ENCODE measurements at regions not wholly inside any gene's neighbourhood (a gene's known extent, or its start where the extent isn't known, plus 50 kb on each side); places are given as distances from the start of the nearest gene placed in this dataset.

DNA sequence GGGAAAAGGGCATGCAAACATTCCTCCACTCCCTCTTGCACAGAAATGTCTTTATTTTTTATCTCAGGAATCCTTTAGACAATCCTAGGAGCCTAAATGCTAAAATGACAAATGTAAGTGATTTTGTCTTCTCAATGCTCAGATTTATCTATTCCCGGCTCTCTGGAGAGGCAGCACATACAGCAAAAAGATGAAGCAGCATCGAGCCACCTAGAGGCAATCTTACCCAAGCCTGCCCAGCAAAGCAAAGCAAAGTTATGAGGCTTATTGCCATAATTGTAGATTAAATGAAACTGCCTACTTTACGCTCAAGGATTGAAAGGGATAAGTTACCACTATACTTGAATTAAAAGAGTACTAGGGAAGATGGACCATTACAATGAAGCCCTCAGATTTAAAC is 750.4 kb upstream of the NR2F2 start (continued):
- TF ChIP-seq RCOR1 (IDR thresholded peaks at IDR 0.05; ENCODE audit: low read length) (no peak), EP300 (IDR thresholded peaks at IDR 0.05; ENCODE audit: borderline replicate concordance in 1 of 2, low read depth in 1 of 2, low read length in 1 of 2) (no peak), MEF2A (IDR thresholded peaks at IDR 0.05; ENCODE audit: borderline replicate concordance, low read depth) (no peak)

DNA sequence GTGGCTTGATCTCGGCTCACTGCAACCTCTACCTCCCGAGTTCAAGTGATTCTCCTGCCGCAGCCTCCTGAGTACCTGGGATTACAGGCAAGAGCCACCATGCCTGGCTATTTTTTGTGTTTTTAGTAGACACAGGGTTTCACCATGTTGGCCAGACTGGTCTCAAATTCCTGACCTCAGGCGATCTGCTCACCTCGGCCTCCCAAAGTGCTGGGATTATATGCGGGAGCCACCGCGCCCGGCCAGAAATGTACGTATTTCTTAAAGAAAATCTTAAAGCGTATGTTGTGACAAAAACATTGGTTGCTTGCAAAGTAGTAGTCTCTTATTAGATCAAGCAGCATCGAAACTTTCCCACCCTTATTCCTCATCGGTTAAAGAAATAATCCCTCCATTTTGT is 748.9 kb upstream of the NR2F2 start:
- no peak overlapping the region for H3K4me2 ChIP-seq
- H3K9ac ChIP-seq = no peak overlapping the region
- no peaks in the 10 kb centered on the region for H4K20me1 ChIP-seq (ENCODE audit: insufficient read depth)
- H3K79me2 ChIP-seq (ENCODE audit: insufficient read depth) = no peaks in the 10 kb centered on the region
- no peaks in the 10 kb centered on the region for H3K36me3 ChIP-seq (replicated peaks in 1 of 2; ENCODE audit: control insufficient read depth in 1 of 2, insufficient read depth in 2 of 2, low read length in 1 of 2)
- H2AFZ ChIP-seq (ENCODE audit: low read depth) = no peak overlapping the region
- no peaks in the 10 kb centered on the region for H3F3A ChIP-seq (replicated peaks; ENCODE audit: insufficient read depth)
- TF ChIP-seq SIN3A (IDR thresholded peaks at IDR 0.05; ENCODE audit: borderline replicate concordance, low read depth, low read length) = no peak
- TF ChIP-seq, protein P1, sequence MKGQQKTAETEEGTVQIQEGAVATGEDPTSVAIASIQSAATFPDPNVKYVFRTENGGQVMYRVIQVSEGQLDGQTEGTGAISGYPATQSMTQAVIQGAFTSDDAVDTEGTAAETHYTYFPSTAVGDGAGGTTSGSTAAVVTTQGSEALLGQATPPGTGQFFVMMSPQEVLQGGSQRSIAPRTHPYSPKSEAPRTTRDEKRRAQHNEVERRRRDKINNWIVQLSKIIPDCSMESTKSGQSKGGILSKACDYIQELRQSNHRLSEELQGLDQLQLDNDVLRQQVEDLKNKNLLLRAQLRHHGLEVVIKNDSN (IDR thresholded peaks at IDR 0.05; ENCODE audit: borderline replicate concordance, low read depth) = no peak
- no peaks in the 10 kb centered on the region for H3K9me3 ChIP-seq
- no peaks in the 10 kb centered on the region for H3K27me3 ChIP-seq (ENCODE audit: insufficient read depth)
- POLR2A ChIA-PET = no interaction called here
- no peaks in the 10 kb centered on the region for H3K4me1 ChIP-seq (ENCODE audit: control insufficient read depth in 1 of 2, insufficient read depth in 2 of 2, low read depth in 1 of 2, low read length in 1 of 2)
- DNase-seq = no peak
- CTCF ChIA-PET = no interaction called here
- no peak overlapping the region for H3K27ac ChIP-seq (ENCODE audit: low read depth in 2 of 2, low read length in 1 of 2)
- no peaks in the 10 kb centered on the region for H3K9me2 ChIP-seq
- no peak overlapping the region for H3K4me3 ChIP-seq (ENCODE audit: low read depth in 2 of 2, low read length in 1 of 2)
- WGBS (ENCODE audit: low lambda C conversion rate) = 60% methylated on average over 13 of the region's 13 CpGs

DNA sequence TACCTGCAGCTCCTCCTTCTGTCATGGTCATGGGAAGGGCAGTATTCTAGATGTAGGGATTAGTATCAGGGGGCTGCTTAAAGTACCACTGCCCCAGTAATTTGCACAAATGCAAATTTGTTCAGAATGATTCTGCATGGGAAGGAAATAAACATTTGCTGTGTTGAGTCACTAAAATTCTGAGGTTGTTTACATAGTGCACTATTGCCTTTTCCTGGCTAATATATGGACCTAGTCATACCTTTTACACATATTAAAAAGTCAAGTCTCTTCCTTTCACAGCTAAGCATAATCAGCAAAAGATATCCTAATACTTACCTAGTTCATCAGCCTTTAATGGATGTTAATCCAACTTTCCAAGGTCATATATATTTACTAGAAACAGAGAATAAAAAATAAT is 746.4 kb upstream of the NR2F2 start:
- no peak overlapping the region for H3K4me2 ChIP-seq
- no peaks in the 10 kb centered on the region for H4K20me1 ChIP-seq (ENCODE audit: insufficient read depth)
- ChIA-PET POLR2A (no interaction called here), CTCF (interaction anchor here (0.5 kb wide), 1 partner anchor 82 kb away, joined by 3 read pairs; no protein-coding TSS in a partner anchor)
- H3K4me1 ChIP-seq (ENCODE audit: control insufficient read depth in 1 of 2, insufficient read depth in 2 of 2, low read depth in 1 of 2, low read length in 1 of 2) = no peaks in the 10 kb centered on the region
- no peak for DNase-seq
- no peak overlapping the region for H3K4me3 ChIP-seq (ENCODE audit: low read depth in 2 of 2, low read length in 1 of 2)
- H3K9ac ChIP-seq = no peak overlapping the region
- H3K9me3 ChIP-seq = no peaks in the 10 kb centered on the region
- H3K27me3 ChIP-seq (ENCODE audit: insufficient read depth) = no peaks in the 10 kb centered on the region
- no peak overlapping the region for H2AFZ ChIP-seq (ENCODE audit: low read depth)
- H3K36me3 ChIP-seq (replicated peaks in 1 of 2; ENCODE audit: control insufficient read depth in 1 of 2, insufficient read depth in 2 of 2, low read length in 1 of 2) = no peaks in the 10 kb centered on the region
- H3K9me2 ChIP-seq = no peaks in the 10 kb centered on the region
- no peaks in the 10 kb centered on the region for H3K79me2 ChIP-seq (ENCODE audit: insufficient read depth)
- no peaks in the 10 kb centered on the region for H3F3A ChIP-seq (replicated peaks; ENCODE audit: insufficient read depth)
- H3K27ac ChIP-seq (ENCODE audit: low read depth in 2 of 2, low read length in 1 of 2) = no peak overlapping the region
- TF ChIP-seq FOSL2 (IDR thresholded peaks at IDR 0.05; ENCODE audit: borderline replicate concordance, low read depth) = no peak
- TF ChIP-seq, protein P2, sequence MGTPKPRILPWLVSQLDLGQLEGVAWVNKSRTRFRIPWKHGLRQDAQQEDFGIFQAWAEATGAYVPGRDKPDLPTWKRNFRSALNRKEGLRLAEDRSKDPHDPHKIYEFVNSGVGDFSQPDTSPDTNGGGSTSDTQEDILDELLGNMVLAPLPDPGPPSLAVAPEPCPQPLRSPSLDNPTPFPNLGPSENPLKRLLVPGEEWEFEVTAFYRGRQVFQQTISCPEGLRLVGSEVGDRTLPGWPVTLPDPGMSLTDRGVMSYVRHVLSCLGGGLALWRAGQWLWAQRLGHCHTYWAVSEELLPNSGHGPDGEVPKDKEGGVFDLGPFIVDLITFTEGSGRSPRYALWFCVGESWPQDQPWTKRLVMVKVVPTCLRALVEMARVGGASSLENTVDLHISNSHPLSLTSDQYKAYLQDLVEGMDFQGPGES (IDR thresholded peaks at IDR 0.05; ENCODE audit: low read depth, low read length) = no peak
- no peak for TF ChIP-seq POLR2AphosphoS5 (IDR thresholded peaks at IDR 0.05; ENCODE audit: low read depth, low read length)
- no peak for TF ChIP-seq GATA2 (CRISPR knock-in tag; IDR thresholded peaks at IDR 0.05)
- TF ChIP-seq GABPA (IDR thresholded peaks at IDR 0.05; ENCODE audit: low read depth) = no peak
- TF ChIP-seq ELF1 (IDR thresholded peaks at IDR 0.05) = no peak
- TF ChIP-seq, protein P3, sequence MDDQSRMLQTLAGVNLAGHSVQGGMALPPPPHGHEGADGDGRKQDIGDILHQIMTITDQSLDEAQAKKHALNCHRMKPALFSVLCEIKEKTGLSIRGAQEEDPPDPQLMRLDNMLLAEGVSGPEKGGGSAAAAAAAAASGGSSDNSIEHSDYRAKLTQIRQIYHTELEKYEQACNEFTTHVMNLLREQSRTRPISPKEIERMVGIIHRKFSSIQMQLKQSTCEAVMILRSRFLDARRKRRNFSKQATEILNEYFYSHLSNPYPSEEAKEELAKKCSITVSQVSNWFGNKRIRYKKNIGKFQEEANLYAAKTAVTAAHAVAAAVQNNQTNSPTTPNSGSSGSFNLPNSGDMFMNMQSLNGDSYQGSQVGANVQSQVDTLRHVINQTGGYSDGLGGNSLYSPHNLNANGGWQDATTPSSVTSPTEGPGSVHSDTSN (IDR thresholded peaks at IDR 0.05) = no peak
- TF ChIP-seq EP300 (IDR thresholded peaks at IDR 0.05; ENCODE audit: borderline replicate concordance in 1 of 2, low read depth in 1 of 2, low read length in 1 of 2) = no peak
- TF ChIP-seq, protein P4, sequence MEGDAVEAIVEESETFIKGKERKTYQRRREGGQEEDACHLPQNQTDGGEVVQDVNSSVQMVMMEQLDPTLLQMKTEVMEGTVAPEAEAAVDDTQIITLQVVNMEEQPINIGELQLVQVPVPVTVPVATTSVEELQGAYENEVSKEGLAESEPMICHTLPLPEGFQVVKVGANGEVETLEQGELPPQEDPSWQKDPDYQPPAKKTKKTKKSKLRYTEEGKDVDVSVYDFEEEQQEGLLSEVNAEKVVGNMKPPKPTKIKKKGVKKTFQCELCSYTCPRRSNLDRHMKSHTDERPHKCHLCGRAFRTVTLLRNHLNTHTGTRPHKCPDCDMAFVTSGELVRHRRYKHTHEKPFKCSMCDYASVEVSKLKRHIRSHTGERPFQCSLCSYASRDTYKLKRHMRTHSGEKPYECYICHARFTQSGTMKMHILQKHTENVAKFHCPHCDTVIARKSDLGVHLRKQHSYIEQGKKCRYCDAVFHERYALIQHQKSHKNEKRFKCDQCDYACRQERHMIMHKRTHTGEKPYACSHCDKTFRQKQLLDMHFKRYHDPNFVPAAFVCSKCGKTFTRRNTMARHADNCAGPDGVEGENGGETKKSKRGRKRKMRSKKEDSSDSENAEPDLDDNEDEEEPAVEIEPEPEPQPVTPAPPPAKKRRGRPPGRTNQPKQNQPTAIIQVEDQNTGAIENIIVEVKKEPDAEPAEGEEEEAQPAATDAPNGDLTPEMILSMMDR (IDR thresholded peaks at IDR 0.05) = no peak
- no peak for TF ChIP-seq SIN3A (IDR thresholded peaks at IDR 0.05; ENCODE audit: borderline replicate concordance, low read depth, low read length)
- TF ChIP-seq MEF2A (IDR thresholded peaks at IDR 0.05; ENCODE audit: borderline replicate concordance, low read depth) = no peak
- TF ChIP-seq, protein P5, sequence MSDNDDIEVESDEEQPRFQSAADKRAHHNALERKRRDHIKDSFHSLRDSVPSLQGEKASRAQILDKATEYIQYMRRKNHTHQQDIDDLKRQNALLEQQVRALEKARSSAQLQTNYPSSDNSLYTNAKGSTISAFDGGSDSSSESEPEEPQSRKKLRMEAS (IDR thresholded peaks at IDR 0.05; ENCODE audit: low read depth) = no peak
- no peak for TF ChIP-seq YY1 (IDR thresholded peaks at IDR 0.05; ENCODE audit: low read depth)
- TF ChIP-seq FOXJ3 (CRISPR knock-in tag; IDR thresholded peaks at IDR 0.05) = no peak
- TF ChIP-seq RFX5 (IDR thresholded peaks at IDR 0.05; ENCODE audit: low read length) = no peak
- no peak for TF ChIP-seq EZH2phosphoT487 (IDR thresholded peaks at IDR 0.05; ENCODE audit: borderline replicate concordance, low read depth)
- TF ChIP-seq, protein P6, sequence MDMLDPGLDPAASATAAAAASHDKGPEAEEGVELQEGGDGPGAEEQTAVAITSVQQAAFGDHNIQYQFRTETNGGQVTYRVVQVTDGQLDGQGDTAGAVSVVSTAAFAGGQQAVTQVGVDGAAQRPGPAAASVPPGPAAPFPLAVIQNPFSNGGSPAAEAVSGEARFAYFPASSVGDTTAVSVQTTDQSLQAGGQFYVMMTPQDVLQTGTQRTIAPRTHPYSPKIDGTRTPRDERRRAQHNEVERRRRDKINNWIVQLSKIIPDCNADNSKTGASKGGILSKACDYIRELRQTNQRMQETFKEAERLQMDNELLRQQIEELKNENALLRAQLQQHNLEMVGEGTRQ (IDR thresholded peaks at IDR 0.05; ENCODE audit: borderline replicate concordance, low read depth, low read length) = no peak
- TF ChIP-seq CHD2 (IDR thresholded peaks at IDR 0.05; ENCODE audit: low read length, partially characterized antibody) = no peak
